ENCODE measurements at regions not wholly inside any gene's neighbourhood (a gene's known extent, or its start where the extent isn't known, plus 50 kb on each side); places are given as distances from the start of the nearest gene placed in this dataset.

DNA sequence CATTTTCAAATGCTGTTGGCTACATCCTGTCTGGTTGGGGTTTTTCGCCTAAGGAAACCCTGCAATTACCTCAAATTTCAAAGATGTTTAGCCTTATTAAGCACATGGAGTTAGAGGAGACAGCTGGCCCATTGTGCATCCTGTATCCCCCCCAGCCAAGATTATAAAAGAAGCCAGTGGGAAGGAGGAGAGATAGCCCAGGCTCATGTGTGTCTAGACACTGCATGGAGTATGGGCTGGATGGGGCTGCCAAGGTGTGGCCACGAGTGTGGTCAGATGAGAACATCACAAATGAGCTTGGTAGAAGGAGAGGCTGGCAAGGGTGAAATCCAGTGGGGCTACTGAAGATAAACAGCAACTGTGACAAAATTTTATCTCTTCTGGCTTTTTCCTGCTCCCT is 270.0 kb upstream of the TBC1D5 start:
- no peak for TF ChIP-seq POLR2A (IDR thresholded peaks at IDR 0.05; ENCODE audit: low read depth, low read length)
- no peak for TF ChIP-seq POLR2AphosphoS5 (IDR thresholded peaks at IDR 0.05; ENCODE audit: low read depth, low read length)

Measured in GM12892 (cell line).